Liver (tissue), 8 donors: ENCODE measurements at regions not wholly inside any gene's neighbourhood (a gene's known extent, or its start where the extent isn't known, plus 50 kb on each side); places are given as distances from the start of the nearest gene placed in this dataset.

ENCODE experiments used
- DNase-seq: peaks from one replicate; pipeline ENCODE4 v3.0.0-alpha.2; 2017; ENCODE audit warnings: low spot score
- H3K27ac ChIP-seq, 2 donors: one replicate each; pipeline ENCODE4 v1.7.0; 2013; ENCODE audit warnings: inconsistent platforms in 2 of 2, low read length in 2 of 2, control low read depth in 1 of 2, low read depth in 1 of 2, mild to moderate bottlenecking in 1 of 2
- H3K27me3 ChIP-seq, 4 donors: one replicate each; pipeline versions ENCODE4 v1.6.1 to v1.7.0; 2013; ENCODE audit warnings: low read length in 3 of 4, inconsistent platforms in 1 of 4, mild to moderate bottlenecking in 1 of 4, moderate library complexity in 1 of 4; ENCODE audit not compliant: control insufficient read depth in 4 of 4, insufficient read depth in 4 of 4
- H3K36me3 ChIP-seq, 4 donors: one replicate each; pipeline versions ENCODE4 v1.6.1 to v1.7.0; 2013; ENCODE audit warnings: low read length in 3 of 4, mild to moderate bottlenecking in 3 of 4, low read depth in 1 of 4, moderate library complexity in 1 of 4; ENCODE audit not compliant: control insufficient read depth in 4 of 4, insufficient read depth in 3 of 4
- H3K4me1 ChIP-seq, 4 donors: one replicate each; pipeline versions ENCODE4 v1.6.1 to v1.7.0; 2013; ENCODE audit warnings: low read length in 3 of 4, mild to moderate bottlenecking in 3 of 4, moderate library complexity in 1 of 4; ENCODE audit not compliant: control insufficient read depth in 4 of 4, insufficient read depth in 4 of 4
- H3K4me3 ChIP-seq, 3 donors: one replicate each; pipeline versions ENCODE4 v1.6.1 to v1.7.0; 2013; ENCODE audit warnings: low read length in 3 of 3, control low read depth in 1 of 3, low read depth in 1 of 3, mild to moderate bottlenecking in 1 of 3
- H3K9ac ChIP-seq, 2 donors: one replicate each; pipeline ENCODE4 v1.7.0; 2013; ENCODE audit warnings: low read length in 2 of 2, mild to moderate bottlenecking in 2 of 2, moderate library complexity in 2 of 2, control low read depth in 1 of 2, low read depth in 1 of 2
- H3K9me3 ChIP-seq, 4 donors: one replicate each; pipeline versions ENCODE4 v1.6.1 to v1.7.0; 2013; ENCODE audit warnings: low read length in 3 of 4; ENCODE audit not compliant: control insufficient read depth in 4 of 4
- CTCF ChIP-seq: fragments of 150-350 bp; IDR thresholded peaks from 2 replicates; pipeline ENCODE4 v1.5.1; 2017; ENCODE audit warnings: improper control_type of control experiment, low read depth, low read length; ENCODE audit not compliant: missing input control
- EGR1 ChIP-seq, 2 donors: IDR thresholded peaks; 2 replicates each; pipeline ENCODE4 v1.6.1; 2016 to 2018; ENCODE audit warnings: antibody characterized with exemption in 2 of 2, low read depth in 2 of 2
- FOXA1 ChIP-seq: IDR thresholded peaks from 2 replicates; pipeline ENCODE4 v1.6.1; 2016; ENCODE audit warnings: antibody characterized with exemption
- FOXA2 ChIP-seq: IDR thresholded peaks from 2 replicates; pipeline ENCODE4 v1.6.1; 2016; ENCODE audit warnings: antibody characterized with exemption
- GABPA ChIP-seq, 2 donors: IDR thresholded peaks in 1 of 2; conservative IDR thresholded peaks in 1 of 2; 2 replicates each; pipeline ENCODE4 v1.6.1; 2016; ENCODE audit warnings: antibody characterized with exemption in 2 of 2, mild to moderate bottlenecking in 1 of 2, moderate library complexity in 1 of 2
- HNF4A ChIP-seq, 2 donors: conservative IDR thresholded peaks; 2 replicates each; pipeline ENCODE4 v1.6.1; 2016; ENCODE audit warnings: antibody characterized with exemption in 2 of 2, mild to moderate bottlenecking in 2 of 2
- HNF4G ChIP-seq: IDR thresholded peaks from 2 replicates; pipeline ENCODE4 v1.6.1; 2016; ENCODE audit warnings: antibody characterized with exemption
- JUND ChIP-seq, 2 donors: IDR thresholded peaks; 2 replicates each; pipeline ENCODE4 v1.6.1; 2016; ENCODE audit warnings: antibody characterized with exemption in 2 of 2
- NR2F2 ChIP-seq: IDR thresholded peaks from 2 replicates; pipeline ENCODE4 v1.6.1; 2016; ENCODE audit warnings: antibody characterized with exemption
- RAD21 ChIP-seq, 2 donors: IDR thresholded peaks; 2 replicates each; pipeline ENCODE4 v1.6.1; 2016; ENCODE audit warnings: antibody characterized with exemption in 2 of 2, mild to moderate bottlenecking in 2 of 2
- RXRA ChIP-seq, 2 donors: IDR thresholded peaks; 2 replicates each; pipeline ENCODE4 v1.6.1; 2017 to 2018; ENCODE audit warnings: antibody characterized with exemption in 2 of 2, mild to moderate bottlenecking in 1 of 2
- SP1 ChIP-seq: IDR thresholded peaks from 2 replicates; pipeline ENCODE4 v1.6.1; 2018; ENCODE audit warnings: antibody characterized with exemption, mild to moderate bottlenecking
- YY1 ChIP-seq: IDR thresholded peaks from 2 replicates; pipeline ENCODE4 v1.6.1; 2016; ENCODE audit warnings: antibody characterized with exemption, mild to moderate bottlenecking
- ZBTB33 ChIP-seq: IDR thresholded peaks from 2 replicates; pipeline ENCODE4 v1.6.1; 2016; ENCODE audit warnings: antibody characterized with exemption
- WGBS: extraction: QIAGEN DNeasy Blood & Tissue Kit; methylation state at CpG from one replicate; pipeline ENCODE4 v1.1.7; 2013; 5-methylcytosine and 5-hydroxymethylcytosine counted together
- TF ChIP-seq, protein P1 (sequence below): IDR thresholded peaks from 2 replicates; pipeline ENCODE4 v1.6.1; 2016; ENCODE audit warnings: antibody characterized with exemption
- TF ChIP-seq, protein P2 (sequence below): IDR thresholded peaks from 2 replicates; pipeline ENCODE4 v1.6.1; 2016; ENCODE audit warnings: antibody characterized with exemption
- TF ChIP-seq, protein P3 (sequence below): IDR thresholded peaks from 2 replicates; pipeline ENCODE4 v1.6.1; 2016; ENCODE audit warnings: antibody characterized with exemption, mild to moderate bottlenecking
- donor health status: healthy.
- donor health status: healthy.
- donor health status: healthy.
- donor health status: healthy.
- donor health status: healthy.

DNA sequence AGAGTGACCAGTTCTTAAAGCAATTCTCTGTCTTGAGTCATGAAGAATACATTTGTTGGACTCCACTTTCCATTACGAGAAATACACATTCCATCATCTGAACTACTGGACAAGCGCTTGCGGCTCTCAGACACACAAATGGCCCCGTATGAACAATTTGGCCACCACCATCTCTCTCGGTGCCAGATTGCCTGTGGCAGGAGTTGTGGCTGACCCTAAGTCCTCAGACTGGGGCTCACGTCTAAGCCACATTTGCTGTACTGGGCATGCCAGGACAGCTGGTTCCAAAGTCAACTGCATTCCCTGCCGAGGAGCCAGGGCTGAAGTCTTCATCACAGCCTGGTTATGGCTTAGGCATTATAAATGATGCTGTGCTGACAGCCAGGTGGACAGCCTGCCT is 227.5 kb downstream of the MIAT start:
- Histone ChIP-seq H3K36me3 (no peaks in the 10 kb centered on the region), H3K27me3 (no peaks in the 10 kb centered on the region), H3K4me1 (no peaks in the 10 kb centered on the region), H3K27ac (no peak overlapping the region), H3K9ac (no peak overlapping the region), H3K4me3 (no peak overlapping the region), H3K9me3 (no peaks in the 10 kb centered on the region)
- TF ChIP-seq, protein P1, sequence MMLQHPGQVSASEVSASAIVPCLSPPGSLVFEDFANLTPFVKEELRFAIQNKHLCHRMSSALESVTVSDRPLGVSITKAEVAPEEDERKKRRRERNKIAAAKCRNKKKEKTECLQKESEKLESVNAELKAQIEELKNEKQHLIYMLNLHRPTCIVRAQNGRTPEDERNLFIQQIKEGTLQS: no peak
- TF ChIP-seq HNF4A (conservative IDR thresholded peaks at IDR 0.05) (no peak), ZBTB33 (no peak), RXRA (IDR thresholded peaks at IDR 0.05) (no peak), SP1 (no peak), CTCF (no peak), HNF4G (no peak), NR2F2 (no peak), JUND (IDR thresholded peaks at IDR 0.05) (no peak), EGR1 (IDR thresholded peaks at IDR 0.05; ENCODE audit: low read depth in 2 of 2) (no peak), GABPA (IDR thresholded peaks at IDR 0.05 in 1 of 2, conservative IDR thresholded peaks at IDR 0.05 in 1 of 2) (no peak), FOXA1 (no peak)
- TF ChIP-seq, protein P2, sequence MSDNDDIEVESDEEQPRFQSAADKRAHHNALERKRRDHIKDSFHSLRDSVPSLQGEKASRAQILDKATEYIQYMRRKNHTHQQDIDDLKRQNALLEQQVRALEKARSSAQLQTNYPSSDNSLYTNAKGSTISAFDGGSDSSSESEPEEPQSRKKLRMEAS: no peak
- TF ChIP-seq, protein P3, sequence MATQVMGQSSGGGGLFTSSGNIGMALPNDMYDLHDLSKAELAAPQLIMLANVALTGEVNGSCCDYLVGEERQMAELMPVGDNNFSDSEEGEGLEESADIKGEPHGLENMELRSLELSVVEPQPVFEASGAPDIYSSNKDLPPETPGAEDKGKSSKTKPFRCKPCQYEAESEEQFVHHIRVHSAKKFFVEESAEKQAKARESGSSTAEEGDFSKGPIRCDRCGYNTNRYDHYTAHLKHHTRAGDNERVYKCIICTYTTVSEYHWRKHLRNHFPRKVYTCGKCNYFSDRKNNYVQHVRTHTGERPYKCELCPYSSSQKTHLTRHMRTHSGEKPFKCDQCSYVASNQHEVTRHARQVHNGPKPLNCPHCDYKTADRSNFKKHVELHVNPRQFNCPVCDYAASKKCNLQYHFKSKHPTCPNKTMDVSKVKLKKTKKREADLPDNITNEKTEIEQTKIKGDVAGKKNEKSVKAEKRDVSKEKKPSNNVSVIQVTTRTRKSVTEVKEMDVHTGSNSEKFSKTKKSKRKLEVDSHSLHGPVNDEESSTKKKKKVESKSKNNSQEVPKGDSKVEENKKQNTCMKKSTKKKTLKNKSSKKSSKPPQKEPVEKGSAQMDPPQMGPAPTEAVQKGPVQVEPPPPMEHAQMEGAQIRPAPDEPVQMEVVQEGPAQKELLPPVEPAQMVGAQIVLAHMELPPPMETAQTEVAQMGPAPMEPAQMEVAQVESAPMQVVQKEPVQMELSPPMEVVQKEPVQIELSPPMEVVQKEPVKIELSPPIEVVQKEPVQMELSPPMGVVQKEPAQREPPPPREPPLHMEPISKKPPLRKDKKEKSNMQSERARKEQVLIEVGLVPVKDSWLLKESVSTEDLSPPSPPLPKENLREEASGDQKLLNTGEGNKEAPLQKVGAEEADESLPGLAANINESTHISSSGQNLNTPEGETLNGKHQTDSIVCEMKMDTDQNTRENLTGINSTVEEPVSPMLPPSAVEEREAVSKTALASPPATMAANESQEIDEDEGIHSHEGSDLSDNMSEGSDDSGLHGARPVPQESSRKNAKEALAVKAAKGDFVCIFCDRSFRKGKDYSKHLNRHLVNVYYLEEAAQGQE: no peak
- no peak for DNase-seq
- 90% methylated on average over 7 of the region's 7 CpGs for WGBS

DNA sequence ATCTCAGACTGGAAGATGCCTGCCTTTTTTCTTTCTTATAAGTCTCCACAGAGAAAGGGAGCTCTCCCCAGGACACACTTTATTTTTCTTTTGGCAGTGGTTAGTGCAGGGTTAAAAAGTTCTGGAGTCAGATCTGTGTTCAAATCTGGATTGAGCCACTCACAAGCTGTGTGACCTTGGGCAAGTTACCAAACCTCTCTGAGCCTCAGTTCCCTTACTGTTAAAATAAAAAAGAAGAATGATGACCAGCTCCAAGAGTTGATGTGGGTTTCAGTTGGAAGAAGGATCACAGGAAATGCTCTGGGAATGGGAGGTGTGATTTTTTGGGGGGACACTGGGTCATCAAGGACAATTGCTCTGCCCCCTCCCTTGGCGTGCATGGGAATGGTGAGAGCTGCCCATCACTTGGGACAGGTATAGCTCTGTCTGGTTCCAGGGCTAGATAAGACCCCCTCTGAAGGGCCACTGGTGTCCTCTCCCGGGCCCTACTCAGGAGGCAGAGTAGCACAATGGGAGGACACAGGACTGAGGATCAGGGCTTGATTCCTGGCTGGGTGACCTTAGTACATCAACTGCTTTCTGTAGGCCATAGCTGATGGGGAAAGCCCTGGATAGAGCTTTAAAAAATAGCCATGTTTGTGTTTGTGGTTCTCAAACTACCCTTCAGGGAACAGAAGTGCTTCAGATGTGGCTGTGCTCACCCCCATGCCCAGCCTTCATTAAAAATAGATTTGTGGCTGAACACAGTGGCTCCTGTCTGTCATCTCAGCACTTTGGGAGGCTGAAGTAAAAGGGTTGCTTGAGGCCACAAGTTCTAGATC is 228.3 kb downstream of the MIAT start:
- Histone ChIP-seq H3K4me1 (no peaks in the 10 kb centered on the region), H3K9me3 (no peaks in the 10 kb centered on the region), H3K27ac (no peak overlapping the region), H3K36me3 (no peaks in the 10 kb centered on the region), H3K27me3 (no peaks in the 10 kb centered on the region), H3K9ac (no peak overlapping the region), H3K4me3 (no peak overlapping the region)
- WGBS: 48% methylated on average over 2 of the region's 2 CpGs
- DNase-seq: no peak
- TF ChIP-seq JUND (IDR thresholded peaks at IDR 0.05): no peak
- TF ChIP-seq, protein P2: no peak
- TF ChIP-seq EGR1 (IDR thresholded peaks at IDR 0.05; ENCODE audit: low read depth in 2 of 2): no peak
- no peak for TF ChIP-seq RAD21 (IDR thresholded peaks at IDR 0.05)
- TF ChIP-seq FOXA2: no peak
- no peak for TF ChIP-seq CTCF
- TF ChIP-seq YY1: no peak
- no peak for TF ChIP-seq HNF4A (conservative IDR thresholded peaks at IDR 0.05)
- TF ChIP-seq RXRA (IDR thresholded peaks at IDR 0.05): no peak
- TF ChIP-seq NR2F2: no peak
- TF ChIP-seq HNF4G: no peak
- no peak for TF ChIP-seq FOXA1
- no peak for TF ChIP-seq SP1
- TF ChIP-seq, protein P1: no peak
- no peak for TF ChIP-seq ZBTB33
